Sigmoid colon (tissue), 6 donors: ENCODE measurements at regions not wholly inside any gene's neighbourhood (a gene's known extent, or its start where the extent isn't known, plus 50 kb on each side); places are given as distances from the start of the nearest gene placed in this dataset.

Source experiments
- DNase-seq: peaks from one replicate; pipeline ENCODE4 v3.0.0-alpha.2; 2019
- H3K27ac ChIP-seq, 4 donors: fragments of 200-600 bp; sonication (generic); one replicate each; pipeline ENCODE4 v1.5.1; 2016 to 2019; ENCODE audit warnings: mild to moderate bottlenecking in 1 of 4
- H3K27me3 ChIP-seq, 3 donors: fragments of 200-600 bp; sonication (generic); one replicate each; pipeline ENCODE4 v1.5.1; 2019; ENCODE audit warnings: mild to moderate bottlenecking in 1 of 3
- H3K36me3 ChIP-seq, 4 donors: fragments of 200-600 bp; sonication (generic); one replicate each; pipeline ENCODE4 v1.5.1; 2016 to 2019
- H3K4me1 ChIP-seq, 4 donors: fragments of 200-600 bp; sonication (generic); one replicate each; pipeline ENCODE4 v1.5.1; 2017 to 2019
- H3K4me3 ChIP-seq, 4 donors: fragments of 200-600 bp; sonication (generic); one replicate each; pipeline ENCODE4 v1.5.1; 2017 to 2019; ENCODE audit warnings: mild to moderate bottlenecking in 2 of 4, moderate library complexity in 1 of 4
- H3K9me3 ChIP-seq, 4 donors: fragments of 200-600 bp in 3 of 4; sonication (generic) in 3 of 4; one replicate each; pipeline versions ENCODE4 v1.5.1 to v1.6.1; 2013 to 2019
- EP300 ChIP-seq, 4 donors: sonication (generic); formaldehyde crosslinking; IDR thresholded peaks; one replicate each; pipeline ENCODE4 v1.6.1; 2017; ENCODE audit warnings: antibody characterized with exemption in 4 of 4
- POLR2A ChIP-seq, 2 donors: fragments of 450-650 bp; IDR thresholded peaks; one replicate each; pipeline ENCODE4 v1.6.1; 2016; ENCODE audit warnings: antibody characterized with exemption in 2 of 2, mild to moderate bottlenecking in 2 of 2, moderate library complexity in 2 of 2
- POLR2AphosphoS5 ChIP-seq, 4 donors: sonication (generic); formaldehyde crosslinking; IDR thresholded peaks; one replicate each; pipeline ENCODE4 v1.6.1; 2017; ENCODE audit warnings: antibody characterized with exemption in 4 of 4
- WGBS, 2 donors: extraction: QIAGEN DNeasy Blood & Tissue Kit; methylation state at CpG; one replicate each; pipeline ENCODE4 v1.1.7; 2013; 5-methylcytosine and 5-hydroxymethylcytosine counted together
- intact Hi-C: fragments of 100-400 bp; cut with DNase I; formaldehyde crosslinking; loops from one replicate; pipeline ENCODE4 v1.15.1; 2023
- TF ChIP-seq, protein P1 (sequence below), 4 experiments: fragments of 450-650 bp in 3 of 4; fragments of 200-600 bp in 1 of 4; IDR thresholded peaks; one replicate each; pipeline ENCODE4 v1.5.1; 2016 to 2019; ENCODE audit warnings: antibody characterized with exemption in 4 of 4, mild to moderate bottlenecking in 3 of 4, moderate library complexity in 2 of 4
- donor health status: healthy with polysubstance abuse.
- donor health status: healthy.

DNA sequence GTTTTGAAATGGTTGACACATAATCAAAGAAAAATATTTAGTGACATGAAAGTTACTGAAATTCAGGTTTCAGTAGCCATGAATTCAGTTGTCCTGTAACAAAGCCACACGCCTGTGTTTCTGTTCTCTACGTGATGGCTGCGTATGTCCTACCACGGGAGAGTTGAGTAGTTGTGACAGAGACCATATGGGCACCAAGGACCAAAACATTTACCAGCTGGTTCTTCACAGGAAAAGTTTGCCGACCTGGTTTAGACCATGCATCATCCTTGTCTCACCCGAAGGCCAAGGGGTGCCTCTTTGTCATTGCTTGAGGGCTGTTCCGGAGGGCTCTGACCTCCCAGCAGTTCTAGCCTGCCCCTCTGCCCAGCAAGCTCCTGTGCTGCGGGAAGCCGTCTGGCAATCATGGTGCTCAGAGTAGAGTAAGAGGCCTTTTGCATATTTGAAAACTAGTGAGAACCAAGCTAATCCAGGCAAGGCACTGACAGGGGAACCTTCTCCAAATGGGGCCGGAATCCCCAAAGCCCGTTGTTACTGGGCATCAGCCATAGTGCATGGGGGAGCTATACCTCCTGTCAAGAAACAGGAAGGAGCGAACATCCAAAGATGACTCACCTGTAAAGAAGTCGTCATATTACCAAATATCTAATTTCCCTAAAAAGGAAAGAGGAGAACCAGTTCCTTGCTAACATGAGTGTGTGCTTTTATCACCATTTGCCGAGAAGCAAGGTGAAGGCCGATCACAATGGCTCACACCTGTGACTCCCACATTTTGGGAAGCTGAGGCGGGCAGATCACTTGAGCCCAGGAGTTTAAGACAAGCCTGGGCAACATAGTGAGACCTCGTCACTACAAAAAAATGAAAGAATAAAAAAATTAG lies 92.6 kb upstream of the RAB12 start:
- Histone ChIP-seq H3K27ac (no peak overlapping the region), H3K9me3 (no peaks in the 10 kb centered on the region), H3K27me3 (no peaks in the 10 kb centered on the region), H3K4me1 (no peaks in the 10 kb centered on the region), H3K36me3 (no peaks in the 10 kb centered on the region), H3K4me3 (no peak overlapping the region)
- WGBS, 2 donors, result 83 to 84% methylated on average over 17 of the region's 17 CpGs
- DNase-seq, result peak; percentile 37
- intact Hi-C loops, result no loop called here
- TF ChIP-seq POLR2A (IDR thresholded peaks at IDR 0.05), result no peak
- TF ChIP-seq EP300 (IDR thresholded peaks at IDR 0.05), result no peak
- TF ChIP-seq, protein P1, sequence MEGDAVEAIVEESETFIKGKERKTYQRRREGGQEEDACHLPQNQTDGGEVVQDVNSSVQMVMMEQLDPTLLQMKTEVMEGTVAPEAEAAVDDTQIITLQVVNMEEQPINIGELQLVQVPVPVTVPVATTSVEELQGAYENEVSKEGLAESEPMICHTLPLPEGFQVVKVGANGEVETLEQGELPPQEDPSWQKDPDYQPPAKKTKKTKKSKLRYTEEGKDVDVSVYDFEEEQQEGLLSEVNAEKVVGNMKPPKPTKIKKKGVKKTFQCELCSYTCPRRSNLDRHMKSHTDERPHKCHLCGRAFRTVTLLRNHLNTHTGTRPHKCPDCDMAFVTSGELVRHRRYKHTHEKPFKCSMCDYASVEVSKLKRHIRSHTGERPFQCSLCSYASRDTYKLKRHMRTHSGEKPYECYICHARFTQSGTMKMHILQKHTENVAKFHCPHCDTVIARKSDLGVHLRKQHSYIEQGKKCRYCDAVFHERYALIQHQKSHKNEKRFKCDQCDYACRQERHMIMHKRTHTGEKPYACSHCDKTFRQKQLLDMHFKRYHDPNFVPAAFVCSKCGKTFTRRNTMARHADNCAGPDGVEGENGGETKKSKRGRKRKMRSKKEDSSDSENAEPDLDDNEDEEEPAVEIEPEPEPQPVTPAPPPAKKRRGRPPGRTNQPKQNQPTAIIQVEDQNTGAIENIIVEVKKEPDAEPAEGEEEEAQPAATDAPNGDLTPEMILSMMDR (IDR thresholded peaks at IDR 0.05), result no peak
- no peak for TF ChIP-seq POLR2AphosphoS5 (IDR thresholded peaks at IDR 0.05)

DNA sequence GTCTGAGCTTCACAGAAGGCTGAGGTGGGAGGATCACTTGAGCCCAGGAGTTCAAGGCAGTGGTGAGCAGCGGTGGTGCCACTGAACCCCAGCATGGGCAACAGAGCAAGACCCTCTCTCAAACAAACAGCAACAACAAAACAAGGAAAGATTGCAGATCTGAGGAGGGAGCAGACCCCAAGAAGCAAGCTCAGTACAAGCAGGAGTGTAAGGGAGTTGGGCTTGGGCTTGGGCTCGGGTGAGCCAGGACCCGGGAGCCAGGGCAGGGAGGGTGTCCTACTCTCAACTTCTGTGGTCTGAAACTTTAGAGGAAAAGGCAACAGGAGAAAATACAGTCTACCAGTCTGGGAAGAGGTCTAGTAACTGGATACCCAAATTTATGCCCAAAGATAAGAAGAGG lies 92.0 kb upstream of the RAB12 start:
- Histone ChIP-seq H3K4me3 (no peak overlapping the region), H3K9me3 (no peaks in the 10 kb centered on the region), H3K27me3 (no peaks in the 10 kb centered on the region), H3K36me3 (no peaks in the 10 kb centered on the region), H3K27ac (no peak overlapping the region), H3K4me1 (no peaks in the 10 kb centered on the region)
- no peak for TF ChIP-seq POLR2AphosphoS5 (IDR thresholded peaks at IDR 0.05)
- no peak for TF ChIP-seq POLR2A (IDR thresholded peaks at IDR 0.05)
- TF ChIP-seq EP300 (IDR thresholded peaks at IDR 0.05), result no peak
- TF ChIP-seq, protein P1 (IDR thresholded peaks at IDR 0.05), result no peak
- 88 to 90% methylated on average over 3 of the region's 3 CpGs for WGBS, 2 donors
- peak; percentile 43 for DNase-seq
- intact Hi-C loops, result no loop called here

DNA sequence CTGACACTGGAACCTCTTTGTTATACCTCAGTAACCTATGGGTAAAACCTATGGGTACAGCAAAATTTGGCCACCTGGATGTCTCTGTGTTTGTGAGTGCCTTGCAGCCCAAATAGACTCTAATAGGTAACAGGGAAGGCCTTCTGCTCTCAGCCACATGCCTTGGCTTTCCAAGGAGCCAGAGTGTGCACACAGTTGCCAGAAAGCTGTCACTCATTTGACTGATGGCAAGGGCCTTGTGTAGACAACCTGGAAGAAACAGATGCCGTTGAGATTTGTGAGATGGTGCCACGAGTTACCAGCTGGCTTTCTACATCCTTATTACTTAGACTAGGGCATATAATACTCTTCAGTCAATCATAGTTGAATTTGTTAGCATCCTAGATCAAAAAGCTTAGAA lies 90.1 kb upstream of the RAB12 start:
- peak; percentile 28 for DNase-seq
- WGBS, 2 donors, result 11 to 63% methylated on average over 2 of the region's 2 CpGs
- TF ChIP-seq POLR2AphosphoS5 (IDR thresholded peaks at IDR 0.05) (no peak), EP300 (IDR thresholded peaks at IDR 0.05) (no peak)
- TF ChIP-seq, protein P1 (IDR thresholded peaks at IDR 0.05), result no peak

DNA sequence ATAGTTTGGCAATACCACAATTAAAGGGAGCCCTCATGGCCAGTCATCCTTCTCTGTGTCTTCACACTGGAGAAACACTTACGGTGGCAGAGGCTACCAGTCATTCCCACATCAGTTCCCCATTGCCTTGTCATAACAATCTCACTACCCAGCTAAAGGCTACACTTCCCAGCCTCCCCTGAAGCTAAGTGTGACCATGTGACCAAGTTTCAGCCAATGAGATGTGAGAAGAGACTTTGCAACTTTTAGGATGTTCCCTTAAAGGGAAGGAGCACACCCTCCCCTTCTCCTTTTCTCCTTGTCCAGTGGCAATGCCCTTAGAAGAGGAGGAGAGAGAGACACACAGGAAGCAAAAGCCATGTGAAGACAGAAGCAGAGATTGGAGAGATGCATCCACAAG lies 89.0 kb upstream of the RAB12 start:
- Histone ChIP-seq H3K9me3 (no peaks in the 10 kb centered on the region), H3K36me3 (no peaks in the 10 kb centered on the region), H3K27me3 (no peaks in the 10 kb centered on the region), H3K4me1 (no peaks in the 10 kb centered on the region), H3K27ac (no peak overlapping the region), H3K4me3 (no peak overlapping the region)
- WGBS, 2 donors, result 89 to 96% methylated on average over 1 of the region's 1 CpG
- no peak for DNase-seq
- intact Hi-C loops, result no loop called here
- TF ChIP-seq POLR2AphosphoS5 (IDR thresholded peaks at IDR 0.05), result no peak

More for the DNA sequence above, 90.1 kb upstream of the RAB12 start:
- H3K9me3 ChIP-seq, result no peaks in the 10 kb centered on the region
- H3K4me3 ChIP-seq, result no peak overlapping the region
- no peaks in the 10 kb centered on the region for H3K4me1 ChIP-seq
- intact Hi-C loops, result no loop called here
- H3K27me3 ChIP-seq, result no peaks in the 10 kb centered on the region
- no peaks in the 10 kb centered on the region for H3K36me3 ChIP-seq
- H3K27ac ChIP-seq, result no peak overlapping the region

DNA sequence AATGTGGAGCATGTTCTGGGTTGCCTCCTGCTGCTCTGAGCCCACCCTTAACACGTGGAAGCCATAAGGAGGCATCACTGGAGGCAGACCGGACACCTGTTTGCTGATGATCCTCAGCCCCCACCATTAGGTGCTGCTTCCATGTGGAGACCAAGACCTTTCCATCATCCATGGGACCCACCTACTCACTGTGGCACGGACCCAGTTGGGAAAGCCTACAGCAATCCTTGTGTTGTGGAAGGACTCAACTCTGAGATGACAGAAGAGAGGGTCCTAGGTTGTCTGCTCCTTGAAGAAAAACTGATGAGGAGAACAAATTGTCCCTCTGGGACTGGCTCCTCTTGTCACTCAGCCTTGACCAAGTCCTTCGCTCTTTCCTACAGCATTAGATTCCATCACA lies 86.5 kb upstream of the RAB12 start:
- Histone ChIP-seq H3K36me3 (no peaks in the 10 kb centered on the region), H3K4me1 (no peaks in the 10 kb centered on the region), H3K9me3 (no peaks in the 10 kb centered on the region), H3K27ac (no peak overlapping the region), H3K4me3 (no peak overlapping the region), H3K27me3 (no peaks in the 10 kb centered on the region)
- no peak for DNase-seq
- TF ChIP-seq POLR2AphosphoS5 (IDR thresholded peaks at IDR 0.05) (no peak), POLR2A (IDR thresholded peaks at IDR 0.05) (no peak)
- TF ChIP-seq, protein P1 (IDR thresholded peaks at IDR 0.05), result no peak
- 69 to 84% methylated on average over 4 of the region's 4 CpGs for WGBS, 2 donors
- intact Hi-C loops, result no loop called here
